Smooth muscle cell (in vitro differentiated cells): ENCODE measurements at regions not wholly inside any gene's neighbourhood (a gene's known extent, or its start where the extent isn't known, plus 50 kb on each side); places are given as distances from the start of the nearest gene placed in this dataset.

ENCODE experiments used
- DNase-seq: peaks from one replicate; lab custom pipeline; 2025; ENCODE audit not compliant: unreplicated experiment; lab: John Stamatoyannopoulos, UW
- H2AFZ ChIP-seq: fragments of 200-600 bp; sonication (generic); 2 replicates; pipeline ENCODE4 v1.6.0; 2016; ENCODE audit warnings: antibody characterized with exemption, low read depth, mild to moderate bottlenecking
- H3F3A ChIP-seq: fragments of 200-600 bp; sonication (generic); 2 replicates; pipeline ENCODE4 v1.6.0; 2017; ENCODE audit warnings: antibody characterized with exemption, low read depth
- H3K27ac ChIP-seq: fragments of 200-600 bp; sonication (generic); 2 replicates; pipeline ENCODE4 v1.5.1; 2016; ENCODE audit warnings: low read depth, mild to moderate bottlenecking
- H3K27me3 ChIP-seq: fragments of 200-600 bp; sonication (generic); 2 replicates; pipeline ENCODE4 v1.6.1; 2016; ENCODE audit warnings: low read depth, mild to moderate bottlenecking
- H3K36me3 ChIP-seq: fragments of 200-600 bp; sonication (generic); 2 replicates; pipeline ENCODE4 v1.5.1; 2016; ENCODE audit warnings: low read depth
- H3K4me1 ChIP-seq: fragments of 200-600 bp; sonication (generic); 2 replicates; pipeline ENCODE4 v1.5.1; 2016; ENCODE audit warnings: low read depth
- H3K4me2 ChIP-seq: fragments of 200-600 bp; sonication (generic); 2 replicates; pipeline ENCODE4 v1.6.0; 2016; ENCODE audit warnings: mild to moderate bottlenecking
- H3K4me3 ChIP-seq: fragments of 200-600 bp; sonication (generic); 2 replicates; pipeline ENCODE4 v1.5.1; 2016; ENCODE audit warnings: mild to moderate bottlenecking
- H3K79me2 ChIP-seq: fragments of 200-600 bp; sonication (generic); 2 replicates; pipeline ENCODE4 v1.6.0; 2016; ENCODE audit warnings: low read depth, mild to moderate bottlenecking
- H3K9ac ChIP-seq: fragments of 200-600 bp; sonication (generic); 2 replicates; pipeline ENCODE4 v1.6.0; 2016; ENCODE audit warnings: low read depth
- H3K9me3 ChIP-seq: fragments of 200-600 bp; sonication (generic); replicated peaks from 2 replicates; pipeline ENCODE4 v1.5.1; 2016; ENCODE audit warnings: low read depth
- H4K20me1 ChIP-seq: fragments of 200-600 bp; sonication (generic); 2 replicates; pipeline ENCODE4 v1.6.0; 2016; ENCODE audit warnings: low read depth
- CTCF ChIP-seq: fragments of 200-600 bp; sonication (generic); IDR thresholded peaks from 2 replicates; pipeline ENCODE4 v1.5.1; 2017; ENCODE audit warnings: borderline replicate concordance, mild to moderate bottlenecking, antibody characterized with exemption; ENCODE audit not compliant: insufficient read depth, poor library complexity, severe bottlenecking
- WGBS: methylation state at CpG from one replicate; pipeline ENCODE4 v1.1.7; 2016; ENCODE audit warnings: low lambda C conversion rate; 5-methylcytosine and 5-hydroxymethylcytosine counted together

GRCh38 chr1:216820345-216820744 lies 97.1 kb upstream of the ESRRG start:
- H3K9me3 ChIP-seq: no peaks in the 10 kb centered on the region
- no peaks in the 10 kb centered on the region for H4K20me1 ChIP-seq
- WGBS: 68% methylated on average over 3 of the region's 3 CpGs
- H3F3A ChIP-seq: peaks cover 4% of the 10 kb centered on the region
- peaks cover 6% of the 10 kb centered on the region for H3K27me3 ChIP-seq
- no peak overlapping the region for H3K27ac ChIP-seq
- H3K36me3 ChIP-seq: no peaks in the 10 kb centered on the region
- H3K4me1 ChIP-seq: no peaks in the 10 kb centered on the region
- TF ChIP-seq CTCF: no peak
- no peaks in the 10 kb centered on the region for H3K79me2 ChIP-seq
- DNase-seq: no peak
- H3K9ac ChIP-seq: no peak overlapping the region
- no peak overlapping the region for H3K4me2 ChIP-seq
- H3K4me3 ChIP-seq: no peak overlapping the region
- H2AFZ ChIP-seq: no peak overlapping the region

- no peak for TF ChIP-seq CTCF
- H3K9ac ChIP-seq: no peak overlapping the region
- no peaks in the 10 kb centered on the region for H3F3A ChIP-seq
- H3K27me3 ChIP-seq: peaks cover 6% of the 10 kb centered on the region
- 100% methylated on average over 1 of the region's 1 CpG for WGBS
- no peak overlapping the region for H2AFZ ChIP-seq
- H4K20me1 ChIP-seq: no peaks in the 10 kb centered on the region
- H3K36me3 ChIP-seq: no peaks in the 10 kb centered on the region
- H3K9me3 ChIP-seq: no peaks in the 10 kb centered on the region
- no peaks in the 10 kb centered on the region for H3K4me1 ChIP-seq
- H3K4me2 ChIP-seq: no peak overlapping the region
- DNase-seq: no peak
- no peak overlapping the region for H3K27ac ChIP-seq
- no peaks in the 10 kb centered on the region for H3K79me2 ChIP-seq
- no peak overlapping the region for H3K4me3 ChIP-seq
These were observed 95.1 kb upstream of the ESRRG start for GRCh38 chr1:216818284-216818683.

GRCh38 chr1:216815260-216816131 lies 92.3 kb upstream of the ESRRG start:
- H4K20me1 ChIP-seq: no peaks in the 10 kb centered on the region
- H3K79me2 ChIP-seq: no peaks in the 10 kb centered on the region
- H3K9me3 ChIP-seq: no peaks in the 10 kb centered on the region
- no peak overlapping the region for H2AFZ ChIP-seq
- DNase-seq: no peak
- no peaks in the 10 kb centered on the region for H3K4me1 ChIP-seq
- no peak overlapping the region for H3K4me2 ChIP-seq
- H3K27ac ChIP-seq: no peak overlapping the region
- no peak for TF ChIP-seq CTCF
- no peak overlapping the region for H3K4me3 ChIP-seq
- no peaks in the 10 kb centered on the region for H3F3A ChIP-seq
- peaks cover 6% of the 10 kb centered on the region for H3K27me3 ChIP-seq
- 87% methylated on average over 11 of the region's 11 CpGs for WGBS
- no peaks in the 10 kb centered on the region for H3K36me3 ChIP-seq
- H3K9ac ChIP-seq: no peak overlapping the region
